SH-SY5Y (cell line): ENCODE measurements at regions not wholly inside any gene's neighbourhood (a gene's known extent, or its start where the extent isn't known, plus 50 kb on each side); places are given as distances from the start of the nearest gene placed in this dataset.
A peak's percentile ranks its signal among the peaks of the same experiment; 100 is the strongest.

ENCODE experiments used
- GATA2 ChIP-seq: IDR thresholded peaks from 2 replicates; pipeline ENCODE4 v1.6.1; 2011; ENCODE audit warnings: mild to moderate bottlenecking, low read depth, low read length
- GATA3 ChIP-seq: IDR thresholded peaks from 2 replicates; pipeline ENCODE4 v1.6.1; 2011; ENCODE audit warnings: low read depth, mild to moderate bottlenecking, low read length, moderate library complexity

DNA sequence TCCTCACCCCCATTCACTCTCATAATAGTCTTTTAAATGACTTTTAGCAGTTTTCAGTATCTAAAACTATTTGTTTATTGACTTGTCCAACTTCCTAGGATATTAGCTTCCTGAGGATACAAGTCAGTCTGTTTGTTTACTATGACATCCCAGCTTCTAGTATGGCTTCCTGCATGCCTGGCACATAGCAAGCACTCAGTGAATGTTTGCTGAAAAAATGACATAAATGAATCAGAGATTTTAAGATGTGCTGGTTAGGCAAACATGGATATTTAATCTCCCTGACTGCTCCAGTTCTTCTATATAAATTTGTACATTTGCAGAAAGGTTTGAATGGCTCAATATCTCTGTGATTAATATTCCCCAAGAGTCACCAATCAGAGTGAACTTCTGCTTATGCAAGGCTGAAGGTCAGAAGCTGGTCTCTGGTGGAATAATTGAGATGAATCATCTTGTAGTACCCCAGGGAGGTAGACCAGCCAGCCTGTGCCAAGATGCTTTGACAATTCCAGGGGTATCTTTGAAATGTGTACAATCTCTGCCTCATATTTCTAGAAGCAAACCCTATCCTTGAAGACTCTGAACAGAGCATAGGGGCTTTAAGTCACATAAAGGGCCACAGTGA is 219.0 kb upstream of the LMCD1 start:
- no peak for TF ChIP-seq GATA2
- no peak for TF ChIP-seq GATA3

DNA sequence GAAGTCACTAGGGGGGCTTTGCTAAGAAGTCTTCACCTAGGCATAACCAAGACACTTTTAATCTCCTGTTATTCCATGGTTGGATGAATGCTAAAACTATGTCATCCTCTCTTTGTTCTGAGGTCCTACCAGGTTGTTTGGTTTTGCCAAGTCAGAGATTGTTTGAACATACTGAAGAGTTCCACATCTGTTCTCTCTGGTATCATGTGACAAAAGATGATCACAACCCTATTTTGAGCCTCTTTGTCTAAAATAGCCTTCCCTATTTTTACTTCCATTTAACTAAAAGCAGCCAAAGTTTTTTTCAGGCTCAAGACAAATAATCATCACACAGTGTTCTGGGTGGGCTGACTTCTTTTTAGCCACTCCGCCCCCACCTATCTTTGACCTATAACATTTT is 218.4 kb upstream of the LMCD1 start:
- TF ChIP-seq GATA2 (no peak), GATA3 (no peak)

DNA sequence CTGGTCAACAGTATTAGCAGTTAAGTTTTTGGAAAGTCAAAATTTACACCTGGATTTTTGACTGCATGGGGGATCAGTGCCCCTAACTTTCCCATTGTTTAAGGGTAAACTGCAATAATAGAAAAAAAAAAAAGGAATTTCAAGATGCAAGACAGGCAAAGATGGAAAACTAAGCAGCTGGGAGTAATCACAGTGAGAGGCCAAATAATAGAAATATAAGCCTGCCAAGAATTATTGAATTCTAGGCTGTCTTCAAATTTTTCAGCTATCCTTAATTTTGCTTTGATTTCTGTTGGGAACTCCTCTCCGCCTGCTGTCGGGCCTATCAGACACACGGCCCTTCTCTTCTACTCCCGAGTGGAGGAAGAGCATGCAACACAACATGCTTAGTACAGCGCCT is 215.5 kb upstream of the LMCD1 start:
- TF ChIP-seq GATA3 (no peak), GATA2 (no peak)

DNA sequence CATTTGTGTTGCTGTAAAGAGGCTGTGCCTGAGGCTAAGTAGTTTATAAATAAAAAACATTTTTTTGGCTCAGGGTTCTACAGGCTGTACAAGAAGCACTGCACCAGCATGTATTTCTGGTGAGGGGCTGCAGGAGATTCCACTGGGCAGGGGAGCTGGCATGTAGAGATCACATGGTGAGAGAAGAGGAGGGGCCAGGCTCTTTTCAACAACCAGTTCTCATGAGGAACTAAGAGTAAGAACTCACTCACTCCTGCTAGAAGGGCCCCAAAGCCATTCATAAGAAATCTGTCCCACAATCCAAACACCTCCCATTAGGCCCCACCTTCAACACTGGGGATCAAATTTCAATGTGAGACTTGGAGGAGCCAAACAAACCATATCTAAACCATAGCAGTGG is 214.9 kb upstream of the LMCD1 start:
- TF ChIP-seq GATA3, result no peak
- TF ChIP-seq GATA2, result no peak

DNA sequence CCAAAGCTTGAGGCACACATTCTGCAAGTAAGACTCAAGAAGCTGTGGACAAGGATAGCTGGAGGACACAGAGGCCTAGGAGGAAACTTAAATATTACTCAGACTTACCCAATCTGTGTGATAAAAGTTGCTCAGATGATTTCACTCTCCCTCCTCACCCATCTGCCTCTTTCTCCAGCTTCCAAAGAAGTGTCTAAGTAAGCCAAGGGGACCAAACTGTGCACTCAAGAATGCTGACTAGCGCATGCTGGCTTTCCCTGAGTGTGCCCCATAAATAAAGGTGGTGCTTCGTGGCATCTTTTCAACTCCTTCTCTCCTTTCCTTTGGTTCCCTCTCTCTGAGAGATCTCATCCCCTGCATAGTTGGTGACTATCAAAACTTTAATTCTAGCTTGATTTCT is 211.0 kb upstream of the LMCD1 start:
- no peak for TF ChIP-seq GATA2
- TF ChIP-seq GATA3, result no peak

DNA sequence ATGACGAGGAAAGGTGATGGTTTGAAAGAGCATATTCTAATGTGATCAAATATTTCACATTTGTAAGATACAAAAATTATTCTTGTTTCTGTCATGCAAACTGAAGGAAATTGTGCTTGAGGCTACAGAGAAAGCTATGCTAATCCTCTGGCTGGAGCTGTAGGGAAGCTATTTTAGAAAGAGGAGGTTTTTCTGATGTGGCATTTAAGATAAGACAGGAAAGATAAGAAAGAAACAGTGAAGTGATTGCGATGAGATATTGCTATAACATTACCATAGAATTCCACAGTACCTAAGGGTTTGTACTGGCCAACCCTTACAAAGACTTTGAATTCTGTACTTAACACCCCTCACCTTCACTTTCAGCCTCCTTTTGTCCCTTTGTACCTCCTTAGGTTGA is 205.2 kb upstream of the LMCD1 start:
- TF ChIP-seq GATA2 (no peak), GATA3 (no peak)

DNA sequence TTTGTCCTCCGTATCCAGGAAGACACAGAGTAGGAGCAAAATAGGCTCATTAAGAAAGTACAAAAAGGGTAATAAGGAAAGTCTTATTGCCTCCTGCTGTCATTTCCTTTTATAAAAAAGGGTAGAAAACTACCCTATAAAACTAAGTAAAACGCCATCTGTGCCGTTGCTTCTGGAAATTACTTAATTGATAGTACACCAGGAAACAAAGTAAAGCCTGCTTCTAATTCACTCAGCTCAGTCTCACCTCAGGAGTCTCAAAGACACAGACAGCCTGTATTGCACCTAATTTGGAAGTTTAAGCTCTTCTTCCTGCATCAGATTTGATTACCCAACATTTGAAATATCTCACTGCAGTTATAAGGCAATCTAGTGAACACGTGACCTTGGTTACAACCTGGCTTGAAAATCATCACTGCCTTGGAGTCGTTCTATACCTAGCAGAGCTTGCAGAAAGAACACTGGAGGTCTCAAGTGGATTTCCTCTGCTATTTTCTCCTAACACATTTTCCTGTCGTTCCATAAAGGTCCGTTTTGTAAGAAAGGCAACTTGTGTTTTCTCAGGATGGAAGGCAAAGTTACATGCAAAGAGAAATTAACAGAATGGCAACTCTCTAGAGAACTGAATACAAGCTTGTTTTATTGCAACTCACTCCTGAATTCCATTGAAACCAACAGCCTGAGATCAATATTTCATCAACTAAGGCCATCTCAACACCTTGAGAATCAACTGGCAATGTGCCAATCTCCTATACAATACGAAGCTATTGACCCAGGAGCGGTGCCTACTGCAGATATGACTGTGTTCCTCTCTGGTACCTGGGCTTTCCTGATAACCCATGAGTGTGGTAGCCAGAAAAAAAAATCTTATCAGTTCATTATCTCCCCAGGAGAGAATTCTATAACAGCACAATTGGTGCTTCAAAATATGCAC is 203.3 kb upstream of the LMCD1 start:
- TF ChIP-seq GATA2 (no peak; the same call in 1 of the 2 replicates), GATA3 (no peak)

DNA sequence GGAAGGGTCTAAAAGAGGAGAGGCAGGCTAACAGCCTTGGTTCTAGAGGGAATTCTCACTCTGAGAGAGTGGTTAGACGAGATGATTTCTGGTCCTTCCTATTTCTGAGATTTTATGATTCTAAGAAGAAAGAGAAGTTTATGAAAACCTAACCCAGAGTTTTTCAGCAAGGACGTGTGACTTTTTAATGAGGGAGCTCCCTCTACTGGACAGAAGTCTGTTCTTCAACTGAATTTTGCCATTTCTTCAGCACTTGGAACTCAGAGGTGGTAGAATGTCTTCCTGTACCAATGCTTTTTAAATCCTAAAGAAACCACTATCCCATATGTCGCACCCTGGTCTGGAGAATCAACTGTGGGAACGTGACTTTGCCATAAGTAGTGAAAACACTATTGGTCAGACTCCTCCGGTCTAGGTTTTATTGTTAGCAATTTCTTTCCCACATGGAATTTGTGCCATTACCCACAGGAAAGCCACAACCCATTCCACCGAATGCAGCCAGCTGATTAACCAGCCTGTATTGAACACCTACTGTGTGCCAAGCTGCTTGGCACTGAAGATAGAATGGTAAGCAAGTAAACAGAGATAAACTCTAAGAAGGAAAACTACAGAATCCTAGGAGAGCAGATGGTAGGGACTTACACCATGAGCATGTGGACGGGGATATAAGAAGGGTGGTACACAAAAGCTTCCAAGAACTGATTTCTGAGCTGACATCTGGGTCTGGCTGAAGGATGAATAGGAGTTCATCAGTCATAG is 199.5 kb upstream of the LMCD1 start:
- TF ChIP-seq GATA2 (no peak), GATA3 (no peak)

DNA sequence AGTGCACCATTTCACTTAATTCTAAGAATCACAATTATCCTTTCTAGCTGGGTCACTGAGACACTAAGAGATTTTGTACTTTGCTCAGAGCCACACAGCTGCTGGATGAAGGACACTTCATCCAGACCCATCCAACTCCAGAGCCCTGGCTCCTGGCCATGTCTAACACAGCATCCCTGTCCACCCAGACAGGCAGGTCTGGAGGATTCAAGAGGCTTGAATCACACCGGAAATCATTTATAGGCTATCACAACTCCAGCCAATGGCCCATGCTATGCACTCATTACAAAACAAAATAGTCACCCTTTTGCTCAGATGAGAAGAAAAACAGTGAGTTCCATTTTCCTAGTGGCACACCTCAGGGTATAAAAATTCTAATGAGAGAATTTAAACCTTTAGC is 198.2 kb upstream of the LMCD1 start:
- no peak for TF ChIP-seq GATA2
- TF ChIP-seq GATA3, result no peak

DNA sequence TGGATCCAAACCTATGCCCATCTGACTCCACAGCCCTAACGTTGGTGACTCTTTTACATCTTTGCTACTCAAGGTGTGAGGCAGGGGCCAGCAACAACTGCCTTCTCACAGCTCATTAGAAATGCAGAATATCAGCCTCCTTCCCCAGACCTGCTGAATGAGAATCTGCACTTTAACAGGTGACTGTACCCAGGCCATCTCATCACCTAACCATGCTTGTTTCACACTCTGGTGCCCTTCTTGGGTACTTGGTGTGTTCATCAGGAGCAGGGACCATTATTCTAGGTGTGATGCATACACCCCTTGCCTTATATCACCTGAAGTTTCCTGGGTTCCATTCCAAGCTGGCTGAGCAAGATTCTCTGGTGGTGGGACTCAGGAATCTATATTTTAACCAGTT is 196.3 kb upstream of the LMCD1 start:
- no peak for TF ChIP-seq GATA2
- no peak for TF ChIP-seq GATA3

DNA sequence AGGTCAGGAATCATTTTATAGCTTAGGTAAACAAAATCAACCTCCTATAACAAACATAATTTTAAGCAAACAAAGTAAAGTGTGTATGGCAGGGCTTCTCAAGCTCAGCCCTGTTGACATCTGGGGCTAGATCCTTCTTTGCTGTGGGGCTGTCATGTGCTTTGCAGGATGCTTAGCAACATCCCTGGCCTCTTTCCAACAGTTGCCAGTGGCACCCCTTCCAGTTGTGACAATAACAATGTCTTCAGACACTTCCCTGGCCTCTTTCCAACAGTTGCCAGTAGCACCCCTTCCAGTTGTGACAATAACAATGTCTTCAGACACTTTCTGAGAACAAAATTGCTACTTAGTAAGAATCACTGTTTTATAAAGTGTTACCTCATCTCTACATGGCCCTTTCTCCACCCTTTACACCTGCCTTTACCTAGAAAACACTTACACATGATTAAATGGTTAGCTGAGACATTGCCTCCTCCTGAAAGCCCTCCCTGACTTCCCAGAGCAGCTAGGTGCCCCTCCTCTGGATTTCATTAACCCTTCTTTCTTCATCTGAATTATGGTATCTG is 194.0 kb upstream of the LMCD1 start:
- no peak for TF ChIP-seq GATA3
- no peak for TF ChIP-seq GATA2

DNA sequence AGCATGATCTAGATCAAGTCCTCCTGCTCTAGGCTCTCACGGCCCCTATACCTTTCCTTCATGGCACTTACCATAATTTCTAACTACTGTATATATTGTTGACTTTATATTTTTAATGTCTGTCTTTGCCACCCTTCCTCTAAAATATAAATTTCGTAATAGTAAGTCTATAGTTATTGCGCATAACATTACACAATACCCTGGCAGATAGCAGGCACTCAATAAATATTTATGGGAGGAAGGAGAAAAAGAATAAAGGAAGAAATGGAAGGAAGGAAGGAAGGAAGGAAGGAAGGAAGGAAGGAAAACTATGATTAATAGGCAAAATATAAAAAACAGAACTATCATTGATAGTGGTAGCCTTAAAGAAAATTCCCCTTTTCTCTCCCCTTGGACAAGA is 190.3 kb upstream of the LMCD1 start:
- TF ChIP-seq GATA3 (no peak), GATA2 (no peak)

DNA sequence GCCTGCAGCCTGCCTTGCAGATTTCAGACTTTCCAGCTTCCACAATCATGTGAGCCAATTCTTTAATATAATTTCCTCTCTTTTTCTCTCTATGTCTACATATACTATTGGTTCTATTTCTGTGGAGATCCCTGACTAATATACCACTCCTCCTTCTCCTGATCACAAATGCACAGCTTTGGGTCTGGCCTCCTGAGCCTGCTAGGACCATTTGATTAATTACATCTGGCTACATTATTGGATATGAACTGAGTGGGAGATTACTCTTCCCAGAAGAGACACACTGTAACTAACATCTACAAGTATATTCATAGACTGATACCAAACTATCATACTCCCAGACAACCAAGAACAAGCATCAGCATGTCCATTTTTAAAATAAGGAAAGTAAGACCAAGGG is 188.9 kb upstream of the LMCD1 start:
- TF ChIP-seq GATA3 (no peak), GATA2 (no peak)

DNA sequence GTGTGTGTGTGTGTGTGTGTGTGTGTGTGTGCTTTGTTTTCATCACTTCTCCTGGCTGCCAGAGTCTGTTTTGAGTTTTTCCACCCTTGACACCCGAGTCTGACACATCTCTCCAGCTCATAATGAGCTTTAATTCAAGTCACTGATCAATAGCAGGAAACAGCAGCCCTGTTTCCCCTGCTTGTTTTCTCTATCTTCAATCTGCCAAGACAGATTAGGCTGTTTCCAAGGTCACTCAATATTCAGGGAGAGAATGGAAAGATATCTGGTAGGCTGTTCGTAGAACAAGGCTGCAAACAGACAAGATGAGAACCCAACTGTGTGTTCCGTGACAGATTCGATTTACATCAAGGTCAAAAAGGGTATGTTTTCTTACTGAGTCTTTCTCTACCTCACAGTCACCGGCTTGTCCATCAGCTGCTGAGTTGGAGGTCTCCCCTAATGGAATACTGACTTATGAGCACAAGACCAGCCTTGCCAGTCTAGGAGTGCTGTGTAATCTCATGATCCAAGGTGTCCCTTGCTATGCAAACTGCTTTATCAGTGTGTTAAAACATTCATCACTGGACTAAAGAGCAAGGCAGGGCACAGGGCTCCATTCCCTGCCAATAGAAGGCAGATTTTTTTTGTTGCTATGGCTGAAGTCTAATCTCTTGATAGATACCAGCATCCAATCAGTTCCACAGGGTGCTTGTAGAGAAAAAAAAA is 187.9 kb upstream of the LMCD1 start:
- no peak for TF ChIP-seq GATA2
- no peak for TF ChIP-seq GATA3

DNA sequence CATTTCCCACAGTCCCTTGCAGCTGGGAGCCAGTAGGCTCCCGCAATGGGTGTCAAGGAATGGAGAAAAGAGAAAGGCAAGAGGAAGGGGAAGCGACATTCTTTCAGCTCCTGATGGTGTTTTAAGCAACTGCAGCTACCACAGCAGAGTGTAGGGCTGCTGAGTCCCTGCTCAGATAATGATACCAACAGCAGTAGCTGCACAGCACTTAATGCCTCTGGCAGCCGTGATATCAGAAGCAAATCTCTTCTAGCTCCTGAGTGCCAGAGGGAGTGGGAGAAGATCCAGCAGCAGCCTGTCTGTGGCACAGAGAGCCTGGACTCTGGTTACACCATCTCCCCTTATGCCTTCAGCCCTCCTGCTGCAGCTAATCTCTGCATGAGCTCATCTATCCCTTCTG is 186.1 kb upstream of the LMCD1 start:
- TF ChIP-seq GATA2 (peak; percentile 76), GATA3 (0 out of 2 replicates have a peak, but pooled peaks have one; percentile 28)
